ENCODE measurements at regions not wholly inside any gene's neighbourhood (a gene's known extent, or its start where the extent isn't known, plus 50 kb on each side); places are given as distances from the start of the nearest gene placed in this dataset.

DNA sequence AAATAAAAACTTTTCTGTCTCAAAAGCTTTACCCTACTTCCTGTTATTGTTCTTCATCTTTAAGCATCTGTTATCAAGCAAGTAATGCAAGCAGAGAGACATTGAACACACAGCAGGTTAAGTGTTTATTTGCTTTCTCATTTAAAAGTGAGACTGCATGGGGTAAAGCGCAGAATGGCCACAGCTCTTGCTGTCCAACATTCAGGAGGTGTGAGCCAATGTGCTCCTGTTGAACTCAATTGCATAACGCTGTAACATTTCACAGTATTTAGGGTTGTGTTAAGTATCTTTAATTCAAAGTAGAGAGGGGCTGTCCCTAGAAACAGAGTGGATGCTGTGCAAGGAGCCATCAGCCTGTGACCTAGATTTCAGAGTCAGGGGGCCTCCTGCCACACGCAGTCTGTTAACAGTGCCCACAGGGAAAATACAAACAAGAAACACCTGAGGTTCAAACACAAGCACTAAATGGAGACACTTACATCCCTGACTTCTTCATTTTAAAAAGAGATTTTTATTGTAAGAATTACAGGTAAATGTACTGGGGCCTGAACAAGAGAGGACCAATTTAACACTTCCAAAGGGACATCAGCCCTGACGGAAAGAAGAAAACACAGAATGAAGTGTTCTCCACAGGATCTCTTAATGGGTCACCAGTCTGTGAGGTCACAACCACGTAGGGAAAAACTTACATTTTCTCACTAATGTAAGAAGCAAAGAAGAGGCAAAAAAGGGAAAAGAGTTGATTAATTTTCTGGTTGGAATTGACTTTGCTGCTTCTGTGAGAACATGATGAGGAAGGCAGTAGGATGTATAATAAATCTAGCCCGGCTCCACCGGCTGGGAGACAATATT is 815.1 kb downstream of the VGLL3 start:
- no peak for DNase-seq (ENCODE audit: low spot score)

DNA sequence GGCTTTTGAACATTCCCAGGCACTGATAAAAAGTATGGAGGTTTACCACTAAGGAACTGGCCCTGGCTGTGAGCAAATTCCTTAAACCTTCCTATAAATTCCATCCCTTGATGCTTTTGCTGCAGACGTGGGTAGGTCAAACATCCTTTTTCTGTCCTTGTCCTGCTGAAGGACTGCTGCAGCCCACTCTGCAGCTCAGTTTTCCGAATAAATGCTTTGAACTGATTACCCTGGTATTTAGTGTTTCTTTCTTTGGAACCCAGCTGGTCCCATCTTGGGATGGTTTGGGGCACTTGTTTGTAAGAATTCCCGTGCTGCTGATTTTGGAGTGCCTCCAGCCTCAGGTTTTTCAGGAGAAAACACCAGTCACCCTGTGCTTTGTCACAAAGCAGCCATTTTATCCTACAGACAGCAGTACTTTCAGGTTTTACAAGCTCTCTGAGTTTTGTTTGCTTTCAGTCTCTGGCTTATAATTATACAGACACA is 815.9 kb downstream of the VGLL3 start:
- DNase-seq (ENCODE audit: low spot score): no peak

DNA sequence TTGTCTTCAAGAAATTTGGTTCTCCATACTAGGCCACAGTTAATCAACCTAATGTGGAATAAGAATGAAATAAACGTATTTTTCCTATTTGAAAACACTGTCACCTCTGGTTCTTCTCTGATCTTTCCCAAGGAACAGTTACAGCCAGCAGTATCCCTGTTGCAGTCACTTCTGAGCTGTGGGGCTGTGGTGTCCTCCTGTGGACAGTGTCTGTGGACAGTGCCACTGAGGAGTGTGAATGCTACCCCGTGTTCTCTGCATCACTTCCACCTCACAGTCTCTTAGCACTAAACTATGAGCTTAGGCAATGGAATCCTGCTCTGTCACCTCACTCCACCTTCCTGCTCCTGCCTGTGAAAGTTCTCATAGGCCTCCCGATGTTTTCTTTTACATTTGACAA is 817.5 kb downstream of the VGLL3 start:
- DNase-seq (ENCODE audit: low spot score): no peak

DNA sequence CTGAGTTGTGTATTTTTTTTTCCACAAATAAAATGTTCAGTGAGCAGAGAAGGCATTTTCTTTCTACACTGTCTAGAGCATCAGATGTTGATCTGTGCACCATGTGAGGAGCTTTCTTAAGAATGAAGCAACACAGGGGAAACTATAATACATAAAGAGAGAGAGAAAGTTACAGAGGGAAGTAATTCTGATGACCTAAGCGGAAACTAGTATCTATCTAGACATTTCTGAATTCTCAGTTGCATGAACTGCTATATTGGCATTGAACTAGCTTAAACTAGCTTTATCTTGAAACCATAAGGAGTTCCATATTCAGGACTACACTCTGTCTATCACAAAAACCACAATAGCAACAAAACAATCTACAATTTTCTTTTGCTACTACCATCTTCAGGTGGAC is 822.4 kb downstream of the VGLL3 start:
- no peak for DNase-seq (ENCODE audit: low spot score)

DNA sequence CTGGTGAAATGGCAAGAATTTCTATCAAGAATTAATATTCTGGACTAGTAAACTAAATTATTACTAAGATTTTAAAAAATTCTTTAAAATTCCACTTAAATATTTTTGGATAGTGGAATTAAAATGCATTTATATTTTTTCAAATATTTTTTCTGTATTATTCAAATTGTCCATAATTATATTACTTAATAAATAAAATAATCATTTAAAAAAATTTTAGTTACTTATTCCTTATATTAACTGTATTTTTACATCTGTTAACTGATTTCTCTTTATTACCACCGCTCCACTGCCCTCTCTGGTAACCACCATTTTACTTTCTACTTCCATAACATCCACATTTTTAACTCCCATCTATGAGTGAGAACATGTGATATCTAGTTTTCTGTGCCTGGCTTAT is 828.4 kb downstream of the VGLL3 start:
- DNase-seq (ENCODE audit: low spot score): no peak

DNA sequence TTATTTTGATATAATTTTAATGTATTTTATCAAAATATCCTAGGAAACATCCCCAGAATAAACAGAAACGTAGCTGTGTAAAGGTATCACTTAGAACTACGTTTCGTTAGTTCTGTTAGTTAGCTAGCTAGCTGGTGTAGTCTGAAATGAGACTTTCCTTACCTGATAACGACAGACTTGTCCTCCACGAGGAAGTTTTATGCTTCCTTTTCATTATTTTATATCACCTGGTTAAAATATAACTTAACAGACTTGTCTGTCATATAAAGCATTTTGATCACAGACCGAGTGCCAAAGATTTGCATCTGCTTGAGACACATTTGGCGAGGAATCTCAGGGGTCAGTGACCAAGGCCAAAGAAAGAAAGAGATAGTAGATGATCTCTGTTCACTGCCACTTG is 829.5 kb downstream of the VGLL3 start:
- no peak for DNase-seq (ENCODE audit: low spot score)

DNA sequence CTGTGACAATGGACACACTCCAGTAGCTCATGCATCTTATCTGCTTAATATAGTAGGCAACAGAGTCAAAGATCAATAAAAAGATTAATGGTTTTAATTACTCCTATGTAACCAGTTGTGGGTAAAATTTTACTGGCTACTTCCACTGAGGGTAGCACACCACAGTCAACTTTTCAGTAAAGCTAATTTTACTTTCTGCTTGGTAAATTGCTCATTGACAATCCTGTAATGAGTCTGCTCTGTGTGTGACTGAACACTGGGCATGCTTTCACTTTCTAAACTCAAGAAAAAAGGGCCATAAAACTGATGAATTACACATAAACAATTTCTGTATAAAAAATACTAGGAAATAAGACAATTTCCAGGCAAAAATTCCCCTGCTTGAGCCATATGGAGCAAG is 838.3 kb downstream of the VGLL3 start:
- no peak for DNase-seq (ENCODE audit: low spot score)

DNA sequence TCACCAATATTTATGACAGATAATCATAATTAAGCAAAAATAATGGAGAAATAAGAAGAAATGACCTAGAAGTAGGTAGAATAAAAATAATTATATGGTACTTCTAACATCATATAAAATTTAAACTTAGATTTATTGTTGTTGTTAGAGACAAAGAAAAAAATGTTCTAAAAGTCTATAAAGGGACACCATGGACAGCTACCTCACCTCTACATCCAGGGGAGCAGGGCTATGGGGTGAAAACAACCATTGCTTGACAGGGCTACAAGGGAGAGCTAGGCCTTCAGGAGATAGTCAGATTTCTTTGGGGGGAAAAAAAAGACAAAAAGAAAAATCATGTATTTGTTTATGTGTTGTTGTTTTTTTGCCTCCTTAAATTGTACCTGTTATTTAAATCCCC is 841.9 kb downstream of the VGLL3 start:
- no peak for DNase-seq (ENCODE audit: low spot score)

DNA sequence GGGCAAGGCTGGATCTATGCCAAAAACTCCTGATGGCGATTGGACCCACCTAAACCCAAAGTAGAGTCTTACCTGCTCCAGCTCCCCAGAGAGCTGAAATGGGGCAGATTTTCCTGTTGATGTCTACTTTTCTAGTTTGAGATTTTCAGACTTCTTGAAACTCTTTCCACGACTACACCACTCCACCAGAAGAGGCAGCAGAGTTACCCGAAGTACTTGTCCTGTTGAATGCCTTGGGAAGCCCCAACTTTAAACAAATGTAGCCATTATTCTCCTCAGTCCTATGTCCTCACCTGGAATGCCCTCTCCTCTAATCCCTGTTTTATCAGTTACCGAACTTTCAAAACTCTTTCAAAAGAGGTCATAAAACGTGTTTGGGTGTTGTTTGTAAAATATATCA is 843.8 kb downstream of the VGLL3 start:
- no peak for DNase-seq (ENCODE audit: low spot score)

DNA sequence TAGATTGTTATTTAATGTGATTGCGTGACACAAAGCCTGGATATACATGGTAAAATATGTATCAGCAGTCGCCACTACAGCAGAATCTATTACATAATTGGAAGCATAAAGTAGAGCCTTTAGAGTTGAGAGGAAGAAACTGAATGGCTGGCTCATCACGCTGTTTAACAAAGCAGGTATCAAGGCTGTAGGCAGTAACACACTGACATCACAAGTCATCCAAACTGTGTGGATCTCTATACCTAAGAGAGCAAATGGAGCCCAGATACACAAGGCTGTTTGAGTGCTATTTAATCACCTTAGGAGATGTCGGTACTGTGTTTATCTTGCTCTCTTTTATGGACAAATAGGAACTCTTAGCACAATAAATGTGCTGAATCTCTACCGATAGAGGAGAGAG is 864.4 kb downstream of the VGLL3 start:
- no peak for DNase-seq (ENCODE audit: low spot score)
